GM15510 (cell line): ENCODE measurements at regions not wholly inside any gene's neighbourhood (a gene's known extent, or its start where the extent isn't known, plus 50 kb on each side); places are given as distances from the start of the nearest gene placed in this dataset.

Experiments
- POLR2A ChIP-seq: IDR thresholded peaks from 3 replicates; pipeline ENCODE4 v1.6.1; 2011; ENCODE audit warnings: borderline replicate concordance; ENCODE audit not compliant: insufficient read length; ENCODE audit errors: extremely low read depth

- no peak for TF ChIP-seq POLR2A
These were observed 1473.6 kb downstream of the BRD1 start for GRCh38 chr22:48354096-48354495.

- TF ChIP-seq POLR2A = no peak
These were observed 1474.3 kb downstream of the BRD1 start for GRCh38 chr22:48353116-48353947.

- no peak for TF ChIP-seq POLR2A
These were observed 1475.4 kb downstream of the BRD1 start for GRCh38 chr22:48352086-48352911.

- TF ChIP-seq POLR2A = no peak
These were observed 1476.1 kb downstream of the BRD1 start for GRCh38 chr22:48351376-48352085.

- no peak for TF ChIP-seq POLR2A
These were observed 1477.2 kb downstream of the BRD1 start for GRCh38 chr22:48350456-48350855.

GRCh38 chr22:48348855-48349254 lies 1478.8 kb downstream of the BRD1 start:
- no peak for TF ChIP-seq POLR2A

GRCh38 chr22:48347311-48347710 lies 1480.4 kb downstream of the BRD1 start:
- TF ChIP-seq POLR2A = no peak

- TF ChIP-seq POLR2A = no peak
These were observed 1480.8 kb downstream of the BRD1 start for GRCh38 chr22:48346911-48347310.

GRCh38 chr22:48346311-48346710 lies 1481.4 kb downstream of the BRD1 start:
- TF ChIP-seq POLR2A = no peak

- TF ChIP-seq POLR2A = no peak
These were observed 1482.0 kb downstream of the BRD1 start for GRCh38 chr22:48345631-48346030.

GRCh38 chr22:48343461-48343860 lies 1484.2 kb downstream of the BRD1 start:
- no peak for TF ChIP-seq POLR2A

GRCh38 chr22:48342732-48343131 lies 1484.9 kb downstream of the BRD1 start:
- TF ChIP-seq POLR2A = no peak

GRCh38 chr22:48342016-48342415 lies 1485.7 kb downstream of the BRD1 start:
- TF ChIP-seq POLR2A = no peak

- no peak for TF ChIP-seq POLR2A
These were observed 1486.7 kb downstream of the BRD1 start for GRCh38 chr22:48340727-48341709.
